Neural cell (in vitro differentiated cells): ENCODE measurements at regions not wholly inside any gene's neighbourhood (a gene's known extent, or its start where the extent isn't known, plus 50 kb on each side); places are given as distances from the start of the nearest gene placed in this dataset.

ENCODE experiments used
- H2AFZ ChIP-seq: fragments of 200-600, 300-800 bp; sonication (generic), shearing (Covaris generic); 2 replicates; pipeline ENCODE4 v1.6.0; 2014; ENCODE audit warnings: low read depth, mild to moderate bottlenecking, antibody characterized with exemption, low read length, moderate library complexity
- H3F3A ChIP-seq: fragments of 200-600 bp; shearing (Covaris generic); 2 replicates; pipeline ENCODE4 v1.6.1; 2016; ENCODE audit warnings: mild to moderate bottlenecking, moderate library complexity, mixed read lengths, antibody characterized with exemption, low read length; ENCODE audit not compliant: insufficient read depth, poor library complexity, severe bottlenecking
- H3K27ac ChIP-seq: fragments of 200-600, 300-800 bp; sonication (generic), shearing (Covaris generic); 2 replicates; pipeline ENCODE4 v1.5.1; 2014; ENCODE audit warnings: mild to moderate bottlenecking, low read length, moderate library complexity
- H3K27me3 ChIP-seq: fragments of 300-800, 200-600 bp; sonication (generic), shearing (Covaris generic); 2 replicates; pipeline ENCODE4 v1.6.0; 2014; ENCODE audit warnings: mild to moderate bottlenecking, low read depth, low read length, moderate library complexity; ENCODE audit not compliant: insufficient read depth
- H3K36me3 ChIP-seq: fragments of 300-800, 200-600 bp; sonication (generic), shearing (Covaris generic); 2 replicates; pipeline ENCODE4 v1.5.1; 2014; ENCODE audit warnings: mild to moderate bottlenecking, antibody characterized with exemption, low read length, moderate library complexity; ENCODE audit not compliant: insufficient read depth
- H3K4me2 ChIP-seq: fragments of 300-800, 200-600 bp; sonication (generic), shearing (Covaris generic); 2 replicates; pipeline ENCODE4 v1.6.0; 2014; ENCODE audit warnings: mild to moderate bottlenecking, low read length
- H3K4me3 ChIP-seq: fragments of 300-800, 200-600 bp; sonication (generic), shearing (Covaris generic); 2 replicates; pipeline ENCODE4 v1.5.1; 2014; ENCODE audit warnings: mild to moderate bottlenecking, low read length, moderate library complexity
- H3K79me2 ChIP-seq: fragments of 200-600 bp; shearing (Covaris generic); replicated peaks from 2 replicates; pipeline ENCODE4 v1.6.0; 2014; ENCODE audit warnings: mild to moderate bottlenecking, low read length, moderate library complexity; ENCODE audit not compliant: insufficient read depth
- H3K9ac ChIP-seq: fragments of 300-800, 200-600 bp; sonication (generic), shearing (Covaris generic); 2 replicates; pipeline ENCODE4 v1.6.1; 2016; ENCODE audit warnings: mild to moderate bottlenecking, low read length, mixed read lengths
- H3K9me2 ChIP-seq: fragments of 200-600 bp; shearing (Covaris generic); 2 replicates; pipeline ENCODE4 v1.6.1; 2016; ENCODE audit warnings: mild to moderate bottlenecking, low read length, mixed read lengths; ENCODE audit not compliant: insufficient read depth
- H3K9me3 ChIP-seq: fragments of 200-600, 300-800 bp; sonication (generic), shearing (Covaris generic); 2 replicates; pipeline ENCODE4 v1.6.1; 2016; ENCODE audit warnings: mild to moderate bottlenecking, mixed run types, low read length, moderate library complexity, mixed read lengths
- H4K20me1 ChIP-seq: fragments of 200-600 bp; shearing (Covaris generic); 2 replicates; pipeline ENCODE4 v1.6.1; 2016; ENCODE audit warnings: mild to moderate bottlenecking, mixed run types; ENCODE audit not compliant: insufficient read depth
- CTCF ChIP-seq: fragments of 450-650 bp; IDR thresholded peaks from 2 replicates; pipeline ENCODE4 v1.5.1; 2014; ENCODE audit warnings: antibody characterized with exemption, mild to moderate bottlenecking, moderate library complexity; ENCODE audit not compliant: poor library complexity, severe bottlenecking
- EP300 ChIP-seq: fragments of 450-650 bp; conservative IDR thresholded peaks from 2 replicates; pipeline ENCODE4 v1.6.1; 2014; ENCODE audit warnings: antibody characterized with exemption, mild to moderate bottlenecking, moderate library complexity; ENCODE audit not compliant: poor library complexity, severe bottlenecking
- EZH2 ChIP-seq: fragments of 200-600, 300-800 bp; shearing (Covaris generic), sonication (generic); IDR thresholded peaks from 2 replicates; pipeline ENCODE4 v1.6.1; 2014; ENCODE audit warnings: antibody characterized with exemption, low read length, borderline replicate concordance, mild to moderate bottlenecking; ENCODE audit not compliant: insufficient read depth, poor library complexity, severe bottlenecking
- MXI1 ChIP-seq: fragments of 450-650 bp; conservative IDR thresholded peaks from 2 replicates; pipeline ENCODE4 v1.6.1; 2014; ENCODE audit warnings: antibody characterized with exemption, mild to moderate bottlenecking; ENCODE audit not compliant: poor library complexity, severe bottlenecking
- POLR2AphosphoS5 ChIP-seq: IDR thresholded peaks from 2 replicates; pipeline ENCODE4 v1.6.1; 2012
- RAD21 ChIP-seq: fragments of 450-650 bp; conservative IDR thresholded peaks from 2 replicates; pipeline ENCODE4 v1.6.1; 2014; ENCODE audit warnings: antibody characterized with exemption, mild to moderate bottlenecking, moderate library complexity
- REST ChIP-seq: IDR thresholded peaks from 2 replicates; pipeline ENCODE4 v1.6.1; 2012; ENCODE audit warnings: borderline replicate concordance
- SMC3 ChIP-seq: fragments of 450-650 bp; conservative IDR thresholded peaks from 2 replicates; pipeline ENCODE4 v1.6.1; 2014; ENCODE audit warnings: antibody characterized with exemption, mild to moderate bottlenecking, moderate library complexity; ENCODE audit not compliant: poor library complexity
- TAF1 ChIP-seq: IDR thresholded peaks from 2 replicates; pipeline ENCODE4 v1.6.1; 2012; ENCODE audit warnings: low read depth
- small RNA-seq, 3 experiments: library from RNA; depleted of rRNA; stranded (forward); fragments of <200 nt; gene quantifications; one replicate each; pipeline ENCODE3, GENCODE V24; 2012

GRCh38 chr11:110762590-110762989 lies 50.4 kb upstream of the ARHGAP20 start:
- Histone ChIP-seq H4K20me1 (no peaks in the 10 kb centered on the region), H3K27ac (no peak overlapping the region), H3K27me3 (no peaks in the 10 kb centered on the region), H3K9me2 (no peaks in the 10 kb centered on the region), H3F3A (no peaks in the 10 kb centered on the region), H3K4me3 (peak overlapping the region; percentile 7), H3K36me3 (no peaks in the 10 kb centered on the region), H2AFZ (no peak overlapping the region), H3K9ac (no peak overlapping the region), H3K79me2 (no peaks in the 10 kb centered on the region), H3K9me3 (no peaks in the 10 kb centered on the region), H3K4me2 (no peak overlapping the region)
- TF ChIP-seq TAF1 (no peak), EZH2 (no peak), POLR2AphosphoS5 (no peak), MXI1 (no peak), EP300 (no peak), SMC3 (no peak), REST (no peak), RAD21 (no peak), CTCF (no peak)

Small RNAs in the stretch of these regions (small RNA-seq; reads per million reads assigned to genes)
- gene AP002963.1 (0 reads per million in 3 experiments), gene RNA5SP350 (0 reads per million in 3 experiments)
